GM12892 (cell line): ENCODE measurements at regions not wholly inside any gene's neighbourhood (a gene's known extent, or its start where the extent isn't known, plus 50 kb on each side); places are given as distances from the start of the nearest gene placed in this dataset.

Source experiments
- POLR2A ChIP-seq: IDR thresholded peaks from 2 replicates; pipeline ENCODE4 v1.6.1; 2011; ENCODE audit warnings: low read depth, low read length, control low read depth
- POLR2AphosphoS5 ChIP-seq: IDR thresholded peaks from 2 replicates; pipeline ENCODE4 v1.6.1; 2011; ENCODE audit warnings: low read depth, low read length, control low read depth
- TAF1 ChIP-seq: IDR thresholded peaks from 2 replicates; pipeline ENCODE4 v1.6.1; 2011; ENCODE audit warnings: low read depth, mild to moderate bottlenecking, control low read depth, low read length, borderline replicate concordance

- TF ChIP-seq POLR2AphosphoS5 (no peak), TAF1 (no peak), POLR2A (no peak)
These were observed 337.8 kb upstream of the DSEL start for GRCh38 chr18:67854340-67854739.
